Loucy (cell line): ENCODE measurements at regions not wholly inside any gene's neighbourhood (a gene's known extent, or its start where the extent isn't known, plus 50 kb on each side); places are given as distances from the start of the nearest gene placed in this dataset.

Experiments
- H2AFZ ChIP-seq: fragments of 200-600 bp; sonication (generic); 2 replicates; pipeline ENCODE4 v1.6.0; 2016; ENCODE audit warnings: antibody characterized with exemption, mild to moderate bottlenecking, low read length, moderate library complexity
- H3F3A ChIP-seq: fragments of 200-600 bp; 2 replicates; pipeline ENCODE4 v1.6.0; 2016; ENCODE audit warnings: antibody characterized with exemption, low read depth, mild to moderate bottlenecking
- H3K27me3 ChIP-seq: fragments of 200-600 bp; sonication (generic); 2 replicates; pipeline ENCODE4 v1.6.1; 2014; ENCODE audit warnings: low read length, mild to moderate bottlenecking; ENCODE audit not compliant: insufficient read depth, poor library complexity, severe bottlenecking
- H3K36me3 ChIP-seq: fragments of 200-600 bp; sonication (generic); 2 replicates; pipeline ENCODE4 v1.6.1; 2016; ENCODE audit warnings: low read length; ENCODE audit not compliant: insufficient read depth
- H3K4me1 ChIP-seq: fragments of 200-600 bp; sonication (generic); 2 replicates; pipeline ENCODE4 v1.5.1; 2014; ENCODE audit warnings: low read length, mild to moderate bottlenecking; ENCODE audit not compliant: insufficient read depth, poor library complexity, severe bottlenecking
- H3K4me2 ChIP-seq: fragments of 200-600 bp; sonication (generic); 2 replicates; pipeline ENCODE4 v1.6.0; 2014; ENCODE audit warnings: antibody characterized with exemption, low read length, low read depth, mild to moderate bottlenecking; ENCODE audit not compliant: poor library complexity, severe bottlenecking
- H3K4me3 ChIP-seq: fragments of 200-600 bp; sonication (generic); 2 replicates; pipeline ENCODE4 v1.5.1; 2014; ENCODE audit warnings: low read length, mild to moderate bottlenecking, mixed read lengths; ENCODE audit not compliant: poor library complexity, severe bottlenecking
- H3K79me2 ChIP-seq: fragments of 200-600 bp; sonication (generic); 2 replicates; pipeline ENCODE4 v1.6.1; 2014; ENCODE audit warnings: low read length; ENCODE audit not compliant: insufficient read depth
- H3K9ac ChIP-seq: fragments of 200-600 bp; sonication (generic); 2 replicates; pipeline ENCODE4 v1.6.0; 2014; ENCODE audit warnings: mild to moderate bottlenecking, low read depth, low read length, moderate library complexity; ENCODE audit not compliant: poor library complexity, severe bottlenecking
- H3K9me2 ChIP-seq: fragments of 200-600 bp; sonication (generic); replicated peaks from 2 replicates; pipeline ENCODE4 v1.6.1; 2016; ENCODE audit warnings: low read depth, low read length, mixed read lengths
- H3K9me3 ChIP-seq: fragments of 200-600 bp; sonication (generic); 2 replicates; pipeline ENCODE4 v1.6.1; 2014; ENCODE audit warnings: mild to moderate bottlenecking, antibody characterized with exemption, low read length, low read depth; ENCODE audit not compliant: insufficient read depth
- H4K20me1 ChIP-seq: fragments of 200-600 bp; sonication (generic); 2 replicates; pipeline ENCODE4 v1.6.0; 2014; ENCODE audit warnings: antibody characterized with exemption, low read length, mild to moderate bottlenecking; ENCODE audit not compliant: insufficient read depth, poor library complexity, severe bottlenecking
- CTCF ChIP-seq: fragments of 200-600 bp; sonication (generic); conservative IDR thresholded peaks from 2 replicates; pipeline ENCODE4 v1.5.1; 2014; ENCODE audit warnings: mild to moderate bottlenecking, antibody characterized with exemption, low read length
- EZH2phosphoT487 ChIP-seq: fragments of 200-600 bp; IDR thresholded peaks from 2 replicates; pipeline ENCODE4 v1.6.1; 2018; ENCODE audit warnings: antibody characterized with exemption, mild to moderate bottlenecking, moderate library complexity, borderline replicate concordance

GRCh38 chr13:82221621-82222020 is 1660.7 kb downstream of the SLITRK1 start:
- Histone ChIP-seq H3K4me1 (no peaks in the 10 kb centered on the region), H3F3A (no peaks in the 10 kb centered on the region), H3K27me3 (no peaks in the 10 kb centered on the region), H3K9me3 (no peaks in the 10 kb centered on the region), H3K4me3 (no peak overlapping the region), H3K9ac (no peak overlapping the region), H3K4me2 (no peak overlapping the region), H4K20me1 (no peaks in the 10 kb centered on the region), H3K36me3 (no peaks in the 10 kb centered on the region), H3K79me2 (no peaks in the 10 kb centered on the region), H2AFZ (no peak overlapping the region), H3K9me2 (no peaks in the 10 kb centered on the region)
- no peak for TF ChIP-seq CTCF
- TF ChIP-seq EZH2phosphoT487, result no peak

GRCh38 chr13:82220641-82221040 is 1661.6 kb downstream of the SLITRK1 start:
- H3K4me3 ChIP-seq, result no peak overlapping the region
- no peak overlapping the region for H3K9ac ChIP-seq
- no peak overlapping the region for H3K4me2 ChIP-seq
- H3K79me2 ChIP-seq, result no peaks in the 10 kb centered on the region
- no peaks in the 10 kb centered on the region for H3F3A ChIP-seq
- no peaks in the 10 kb centered on the region for H3K36me3 ChIP-seq
- no peaks in the 10 kb centered on the region for H4K20me1 ChIP-seq
- no peak for TF ChIP-seq CTCF
- TF ChIP-seq EZH2phosphoT487, result no peak
- no peaks in the 10 kb centered on the region for H3K9me2 ChIP-seq
- H3K9me3 ChIP-seq, result no peaks in the 10 kb centered on the region
- no peaks in the 10 kb centered on the region for H3K27me3 ChIP-seq
- no peak overlapping the region for H2AFZ ChIP-seq
- no peaks in the 10 kb centered on the region for H3K4me1 ChIP-seq

- H3K9ac ChIP-seq, result no peak overlapping the region
- H3K4me3 ChIP-seq, result no peak overlapping the region
- no peaks in the 10 kb centered on the region for H3K79me2 ChIP-seq
- H3K9me2 ChIP-seq, result no peaks in the 10 kb centered on the region
- TF ChIP-seq CTCF, result no peak
- TF ChIP-seq EZH2phosphoT487, result no peak
- H3K36me3 ChIP-seq, result no peaks in the 10 kb centered on the region
- no peaks in the 10 kb centered on the region for H3F3A ChIP-seq
- H4K20me1 ChIP-seq, result no peaks in the 10 kb centered on the region
- H3K9me3 ChIP-seq, result no peaks in the 10 kb centered on the region
- H3K4me2 ChIP-seq, result no peak overlapping the region
- H2AFZ ChIP-seq, result no peak overlapping the region
- H3K27me3 ChIP-seq, result no peaks in the 10 kb centered on the region
- no peaks in the 10 kb centered on the region for H3K4me1 ChIP-seq
Measured at GRCh38 chr13:82216165-82216564, 1666.1 kb downstream of the SLITRK1 start.
